Activated T-cell treated with anti-CD3 and anti-CD28 coated beads, Interleukin-2, amount 50 U/mL, for 24 hours (primary cell): ENCODE measurements at regions not wholly inside any gene's neighbourhood (a gene's known extent, or its start where the extent isn't known, plus 50 kb on each side); places are given as distances from the start of the nearest gene placed in this dataset.

ENCODE experiments used
- DNase-seq: peaks from one replicate; pipeline ENCODE4 v3.0.0-alpha.2; 2020
- H3K27ac Mint-ChIP-seq: 2 replicates; pipeline ENCODE4 v1.8.0; 2020; ENCODE audit warnings: mild to moderate bottlenecking, mixed read lengths
- H3K27me3 Mint-ChIP-seq: 2 replicates; pipeline ENCODE4 v1.8.0; 2020; ENCODE audit warnings: mixed read lengths
- H3K36me3 Mint-ChIP-seq: 2 replicates; pipeline ENCODE4 v1.8.0; 2020; ENCODE audit warnings: low read depth, mixed read lengths
- H3K4me1 Mint-ChIP-seq: 2 replicates; pipeline ENCODE4 v1.8.0; 2020; ENCODE audit warnings: low read depth, mixed read lengths
- H3K4me3 Mint-ChIP-seq: 2 replicates; pipeline ENCODE4 v1.8.0; 2020; ENCODE audit warnings: mild to moderate bottlenecking, moderate library complexity, mixed read lengths
- H3K9me3 Mint-ChIP-seq: 2 replicates; pipeline ENCODE4 v1.8.0; 2020; ENCODE audit warnings: mixed read lengths

DNA sequence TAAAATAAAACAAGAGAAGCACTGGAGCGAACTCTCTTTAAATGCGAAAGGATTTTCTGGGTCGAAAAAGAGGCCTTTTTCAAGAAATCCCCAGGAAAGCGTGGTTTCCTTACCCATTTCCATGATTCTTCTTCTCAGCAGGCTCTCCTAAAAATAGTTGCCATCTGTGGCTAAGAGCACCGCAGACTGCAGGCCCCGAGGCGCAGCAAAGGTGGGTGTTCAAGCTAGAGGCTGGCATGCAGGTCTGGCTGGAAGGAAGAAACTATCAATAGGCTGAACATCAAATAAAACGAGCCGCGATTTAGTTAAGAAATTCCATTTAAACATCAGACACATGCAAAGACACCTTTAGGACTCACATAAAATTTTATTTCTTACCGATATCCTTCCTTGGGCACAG, 135.1 kb downstream of the ADAMTS1 start:
- peaks cover 8% of the 10 kb centered on the region for H3K27me3 Mint-ChIP-seq
- no peaks in the 10 kb centered on the region for H3K36me3 Mint-ChIP-seq
- H3K9me3 Mint-ChIP-seq = no peaks in the 10 kb centered on the region
- H3K4me1 Mint-ChIP-seq = peaks cover 2% of the 10 kb centered on the region
- no peak for DNase-seq
- no peak overlapping the region for H3K27ac Mint-ChIP-seq
- H3K4me3 Mint-ChIP-seq = no peak overlapping the region

DNA sequence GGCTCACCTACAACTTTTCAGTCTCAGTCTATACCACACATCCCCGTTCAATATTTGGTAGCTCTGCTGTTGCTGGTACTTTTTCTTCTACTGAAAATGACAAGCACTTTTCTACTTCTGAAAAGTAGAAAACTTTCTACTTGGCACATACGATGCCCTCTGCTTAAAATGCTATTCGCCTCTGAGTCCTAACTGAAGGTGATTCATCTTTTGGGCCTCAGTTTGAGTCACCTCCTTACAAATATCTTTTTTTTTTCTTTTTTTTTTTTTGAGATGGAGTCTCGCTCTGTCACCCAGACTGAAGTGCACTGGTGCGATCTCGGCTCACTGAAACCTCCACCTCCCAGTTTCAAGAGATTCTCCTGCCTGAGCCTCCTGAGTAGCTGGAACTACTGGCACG, 136.0 kb upstream of the CYYR1 start:
- DNase-seq = no peak
- H3K9me3 Mint-ChIP-seq = no peaks in the 10 kb centered on the region
- H3K4me3 Mint-ChIP-seq = no peak overlapping the region
- peaks cover 2% of the 10 kb centered on the region for H3K4me1 Mint-ChIP-seq
- H3K36me3 Mint-ChIP-seq = no peaks in the 10 kb centered on the region
- H3K27me3 Mint-ChIP-seq = peaks cover 5% of the 10 kb centered on the region
- H3K27ac Mint-ChIP-seq = no peak overlapping the region

DNA sequence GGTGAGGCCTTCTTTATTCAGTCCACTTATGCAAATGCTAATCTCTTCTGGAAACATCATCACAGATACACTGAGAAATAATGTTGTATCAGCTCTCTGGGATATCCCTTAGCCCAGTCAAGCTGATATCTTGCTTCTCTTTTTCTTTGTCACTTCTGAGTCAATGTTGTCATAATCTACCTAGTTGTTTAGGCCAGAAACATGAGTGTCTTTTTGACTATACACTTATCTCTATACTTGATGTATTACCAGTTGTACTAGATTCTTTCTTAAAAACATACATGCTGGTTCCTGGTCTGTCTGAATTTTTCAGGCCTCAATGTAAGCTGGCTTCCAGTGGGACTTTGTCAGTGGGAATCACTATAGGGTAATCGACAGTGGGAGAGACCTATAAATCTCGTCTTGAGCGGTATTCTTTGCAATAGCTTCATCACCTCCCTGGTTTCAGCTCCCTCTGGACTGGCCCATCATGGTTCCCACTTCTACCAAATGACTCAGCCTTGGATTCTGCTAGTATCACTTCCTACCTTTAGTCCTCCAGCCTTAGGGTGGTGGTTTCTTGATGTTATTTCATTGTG, 135.2 kb upstream of the CYYR1 start:
- Mint-ChIP-seq H3K27me3 (peaks cover 4% of the 10 kb centered on the region), H3K36me3 (no peaks in the 10 kb centered on the region), H3K27ac (no peak overlapping the region), H3K4me1 (peaks cover 2% of the 10 kb centered on the region), H3K4me3 (no peak overlapping the region), H3K9me3 (no peaks in the 10 kb centered on the region)
- DNase-seq = no peak

DNA sequence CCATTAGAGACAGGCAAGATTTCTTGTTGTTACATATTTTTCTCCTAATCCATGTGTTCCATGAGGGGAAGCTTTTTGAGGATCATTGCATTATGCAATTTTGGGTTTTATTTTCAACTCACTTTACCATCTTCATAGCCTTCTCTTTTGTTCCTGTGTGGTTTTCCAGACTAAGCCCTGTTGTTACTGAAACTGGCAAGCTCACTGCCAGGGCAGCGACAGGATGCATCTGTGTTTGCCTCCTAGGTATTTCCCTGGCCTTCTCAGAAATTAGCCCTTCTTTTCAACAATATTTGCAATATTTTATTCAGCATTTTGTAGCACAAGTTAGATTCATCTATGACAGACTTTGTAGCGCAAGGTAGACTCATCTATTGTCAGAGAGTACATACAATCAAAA, 134.2 kb upstream of the CYYR1 start:
- H3K36me3 Mint-ChIP-seq = no peaks in the 10 kb centered on the region
- no peaks in the 10 kb centered on the region for H3K9me3 Mint-ChIP-seq
- H3K27me3 Mint-ChIP-seq = peaks cover 4% of the 10 kb centered on the region
- DNase-seq = no peak
- H3K4me3 Mint-ChIP-seq = no peak overlapping the region
- H3K27ac Mint-ChIP-seq = no peak overlapping the region
- peaks cover 2% of the 10 kb centered on the region for H3K4me1 Mint-ChIP-seq

DNA sequence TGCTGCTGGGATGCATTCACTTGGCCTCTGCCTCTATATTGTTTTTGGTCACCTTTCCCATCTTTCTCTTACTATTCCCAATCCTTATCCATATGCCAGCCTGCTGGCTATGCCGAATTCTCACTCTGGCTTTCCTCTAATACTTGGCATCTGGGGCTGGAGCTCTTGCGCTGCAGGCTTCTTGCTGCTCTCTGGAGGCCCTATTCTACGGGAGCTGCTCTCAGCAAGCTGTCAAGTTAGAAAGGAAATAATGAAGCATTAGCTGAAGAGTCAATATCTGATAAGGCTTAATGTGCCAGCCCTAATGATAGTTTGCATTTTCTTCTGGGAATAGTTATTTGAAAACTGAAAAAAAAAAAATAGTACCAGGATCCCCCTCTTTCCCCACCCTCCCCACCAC, 125.3 kb upstream of the CYYR1 start:
- peaks cover 14% of the 10 kb centered on the region for H3K27me3 Mint-ChIP-seq
- no peaks in the 10 kb centered on the region for H3K9me3 Mint-ChIP-seq
- H3K4me1 Mint-ChIP-seq = no peaks in the 10 kb centered on the region

DNA sequence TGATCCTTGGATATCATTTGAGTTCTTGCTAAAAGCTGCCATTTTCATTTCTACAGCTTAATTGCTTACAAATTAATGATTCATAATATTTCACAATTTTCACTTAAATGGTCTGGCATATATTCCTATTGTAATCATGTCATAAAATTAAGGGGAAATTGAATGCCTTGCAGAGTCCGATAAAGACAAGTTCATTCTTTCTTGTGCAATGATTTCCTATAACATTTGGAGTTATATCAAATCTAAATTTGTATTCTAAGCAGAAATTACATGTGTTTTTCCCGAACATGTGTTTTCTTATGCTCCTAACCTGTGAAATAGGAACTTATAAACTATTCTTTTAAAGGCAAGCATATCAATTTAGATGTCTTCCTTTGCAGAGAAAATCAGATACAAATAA, 118.3 kb upstream of the CYYR1 start:
- Mint-ChIP-seq H3K4me1 (peaks cover 2% of the 10 kb centered on the region), H3K36me3 (no peaks in the 10 kb centered on the region), H3K4me3 (no peak overlapping the region), H3K9me3 (peaks cover 5% of the 10 kb centered on the region), H3K27me3 (peaks cover 9% of the 10 kb centered on the region), H3K27ac (no peak overlapping the region)
- no peak for DNase-seq

More for the DNA sequence above, 125.3 kb upstream of the CYYR1 start:
- H3K4me3 Mint-ChIP-seq = no peak overlapping the region
- no peaks in the 10 kb centered on the region for H3K36me3 Mint-ChIP-seq
- H3K27ac Mint-ChIP-seq = no peak overlapping the region
- no peak for DNase-seq

DNA sequence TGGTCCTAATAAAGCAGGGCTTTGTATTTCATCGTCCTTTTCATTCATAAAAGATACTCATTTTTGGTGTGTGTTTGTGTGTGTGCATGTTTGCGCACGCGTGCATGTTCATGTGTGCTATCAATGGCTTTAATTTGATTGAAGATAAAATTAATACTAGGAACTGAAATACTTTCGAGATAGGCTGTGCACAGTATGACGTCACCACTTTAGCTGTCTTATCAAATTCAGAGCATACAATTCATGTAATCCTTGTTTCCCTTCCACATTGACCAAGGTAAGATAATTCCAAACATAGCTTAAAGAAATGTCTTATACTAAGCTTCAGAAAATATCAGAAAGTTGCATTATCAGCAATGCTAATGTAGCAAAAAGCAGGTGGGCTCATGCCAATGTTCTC, 113.6 kb upstream of the CYYR1 start:
- no peak for DNase-seq
- H3K27me3 Mint-ChIP-seq = no peaks in the 10 kb centered on the region
- H3K4me3 Mint-ChIP-seq = no peak overlapping the region
- no peaks in the 10 kb centered on the region for H3K36me3 Mint-ChIP-seq
- peaks cover 7% of the 10 kb centered on the region for H3K4me1 Mint-ChIP-seq
- H3K27ac Mint-ChIP-seq = no peak overlapping the region
- peaks cover 5% of the 10 kb centered on the region for H3K9me3 Mint-ChIP-seq

DNA sequence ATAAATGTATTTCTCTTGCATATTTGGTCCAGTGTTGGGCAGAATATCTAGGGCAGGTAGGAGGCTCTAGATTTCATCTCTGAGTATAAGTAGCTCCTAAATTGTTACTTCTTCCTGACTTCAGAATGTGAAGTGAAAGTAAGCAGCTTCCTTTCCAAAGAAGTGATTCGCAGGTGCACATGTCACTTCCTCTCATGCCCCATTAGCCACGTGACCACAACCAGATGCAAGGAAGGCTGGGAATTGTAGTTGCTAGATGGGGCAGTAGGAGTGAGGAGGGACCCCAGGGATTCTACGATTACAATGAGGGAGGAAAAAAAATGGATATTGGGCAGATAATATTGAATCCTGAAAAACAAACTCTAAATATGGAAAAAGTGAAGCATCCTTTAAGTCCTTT, 113.2 kb upstream of the CYYR1 start:
- Mint-ChIP-seq H3K9me3 (peaks cover 5% of the 10 kb centered on the region), H3K4me1 (peaks cover 7% of the 10 kb centered on the region), H3K27ac (no peak overlapping the region), H3K4me3 (no peak overlapping the region), H3K36me3 (no peaks in the 10 kb centered on the region), H3K27me3 (no peaks in the 10 kb centered on the region)
- DNase-seq = no peak

DNA sequence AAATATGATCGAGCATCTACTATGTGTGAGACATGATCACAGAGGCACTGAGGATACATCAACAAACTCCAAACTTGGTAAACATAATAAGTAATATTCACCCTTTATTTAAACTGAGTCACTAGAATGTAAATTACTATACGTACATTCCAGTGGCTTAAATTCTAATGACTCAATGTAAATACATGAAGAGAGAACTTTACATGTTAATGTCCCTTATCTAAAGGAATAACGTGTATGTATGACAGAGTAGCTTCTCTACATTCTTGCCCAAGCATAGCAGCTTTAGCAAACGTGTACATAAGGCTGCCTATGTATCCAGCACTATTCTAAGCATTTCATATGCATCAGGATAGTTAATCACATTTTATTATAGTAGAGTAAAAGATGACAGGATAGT, 111.8 kb upstream of the CYYR1 start:
- Mint-ChIP-seq H3K27ac (no peak overlapping the region), H3K27me3 (no peaks in the 10 kb centered on the region), H3K4me1 (peaks cover 7% of the 10 kb centered on the region), H3K4me3 (no peak overlapping the region), H3K9me3 (no peaks in the 10 kb centered on the region), H3K36me3 (no peaks in the 10 kb centered on the region)
- DNase-seq = no peak

DNA sequence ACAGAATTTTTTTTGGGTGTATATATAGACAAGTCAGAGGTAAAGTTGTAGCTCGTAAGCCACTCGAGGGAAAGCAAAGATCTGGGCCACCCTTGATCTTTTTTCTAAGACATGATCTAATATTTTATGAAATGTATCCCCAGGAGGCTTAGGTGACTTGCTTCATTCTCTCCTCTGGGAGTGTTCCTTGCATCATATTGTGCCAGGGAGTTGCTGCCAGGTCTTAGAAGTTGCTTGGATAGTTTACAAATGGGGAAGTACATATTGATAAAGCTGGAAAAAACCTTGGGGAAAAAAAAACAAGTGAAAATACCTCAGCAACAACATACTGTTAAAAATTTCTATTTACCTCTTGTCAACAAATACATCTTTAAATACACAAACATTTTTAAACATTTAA, 110.9 kb upstream of the CYYR1 start:
- no peak overlapping the region for H3K4me3 Mint-ChIP-seq
- H3K27me3 Mint-ChIP-seq = no peaks in the 10 kb centered on the region
- no peak for DNase-seq
- no peaks in the 10 kb centered on the region for H3K9me3 Mint-ChIP-seq
- H3K27ac Mint-ChIP-seq = no peak overlapping the region
- H3K4me1 Mint-ChIP-seq = peaks cover 7% of the 10 kb centered on the region
- no peaks in the 10 kb centered on the region for H3K36me3 Mint-ChIP-seq

DNA sequence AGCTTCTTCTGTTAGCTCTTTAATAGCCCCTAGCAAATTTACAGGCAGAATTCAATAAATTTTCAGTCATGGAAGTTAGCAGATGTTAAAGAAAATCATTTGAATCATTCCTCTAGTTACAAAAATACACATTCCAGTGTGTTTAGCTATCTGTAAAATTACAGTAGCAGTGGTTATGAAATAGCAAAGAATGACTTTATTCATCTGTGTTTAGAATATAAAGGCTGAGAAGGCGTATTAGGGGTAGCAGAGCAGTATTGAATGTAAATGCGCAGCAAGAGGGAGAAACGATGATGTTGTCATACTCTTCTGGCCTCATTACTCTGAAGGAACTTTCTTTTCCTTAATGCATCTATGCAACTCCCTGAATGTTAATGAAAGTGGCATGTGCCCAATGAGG, 106.2 kb upstream of the CYYR1 start:
- Mint-ChIP-seq H3K27me3 (peaks cover 4% of the 10 kb centered on the region), H3K36me3 (no peaks in the 10 kb centered on the region), H3K4me3 (no peak overlapping the region), H3K4me1 (no peaks in the 10 kb centered on the region), H3K9me3 (no peaks in the 10 kb centered on the region), H3K27ac (no peak overlapping the region)
- no peak for DNase-seq

DNA sequence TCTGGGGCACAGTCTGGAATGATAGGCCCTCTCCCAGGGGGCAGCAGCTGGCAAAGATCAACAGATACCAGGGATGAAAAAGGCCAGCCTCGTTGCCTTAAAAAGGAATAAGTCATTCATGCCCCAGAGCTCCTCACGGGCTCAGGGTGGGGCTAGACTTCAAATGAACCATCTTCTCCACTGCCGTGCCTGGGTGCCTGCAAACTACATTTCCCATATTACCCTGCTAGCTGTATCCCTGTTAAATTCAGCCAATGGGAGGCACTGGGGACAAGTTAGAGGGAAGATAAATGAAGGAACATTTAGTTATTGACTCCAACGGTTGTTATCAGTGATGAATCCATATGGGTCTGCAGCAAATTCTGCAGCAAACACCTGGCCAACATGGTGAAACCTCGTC, 101.2 kb upstream of the CYYR1 start:
- H3K36me3 Mint-ChIP-seq = no peaks in the 10 kb centered on the region
- H3K27ac Mint-ChIP-seq = no peak overlapping the region
- H3K4me3 Mint-ChIP-seq = no peak overlapping the region
- H3K4me1 Mint-ChIP-seq = no peaks in the 10 kb centered on the region
- no peak for DNase-seq
- H3K9me3 Mint-ChIP-seq = no peaks in the 10 kb centered on the region
- H3K27me3 Mint-ChIP-seq = peaks cover 17% of the 10 kb centered on the region

DNA sequence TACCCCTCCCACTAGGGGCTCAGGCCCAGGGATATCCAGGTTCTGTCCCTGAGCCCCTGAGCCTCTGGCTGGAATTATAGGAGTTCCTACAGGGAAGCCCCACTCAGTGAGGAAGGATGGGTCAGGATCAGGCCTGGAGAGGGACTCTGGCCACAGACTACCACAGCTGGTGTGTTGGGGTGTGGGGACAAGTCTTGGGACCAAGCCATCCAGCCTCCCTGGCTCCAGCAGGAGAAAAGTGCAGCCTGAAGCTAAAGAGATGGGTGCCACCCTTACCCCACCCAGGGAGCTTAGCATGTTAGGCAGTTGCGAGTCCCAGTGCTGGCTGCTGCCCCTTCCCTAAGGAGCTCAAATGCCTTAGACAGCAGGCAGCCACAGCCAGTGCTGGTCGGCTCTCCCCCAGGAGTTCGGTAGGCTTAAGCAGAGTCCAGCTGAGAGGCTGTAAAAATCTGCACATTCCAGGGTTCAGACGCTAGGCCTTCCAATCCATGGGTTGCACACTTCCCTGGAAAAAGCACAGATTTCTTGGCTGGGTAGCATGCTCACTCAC, 96.2 kb upstream of the CYYR1 start:
- Mint-ChIP-seq H3K9me3 (no peaks in the 10 kb centered on the region), H3K4me1 (no peaks in the 10 kb centered on the region), H3K27me3 (peaks cover 14% of the 10 kb centered on the region), H3K4me3 (no peak overlapping the region), H3K27ac (no peak overlapping the region), H3K36me3 (no peaks in the 10 kb centered on the region)
- no peak for DNase-seq

DNA sequence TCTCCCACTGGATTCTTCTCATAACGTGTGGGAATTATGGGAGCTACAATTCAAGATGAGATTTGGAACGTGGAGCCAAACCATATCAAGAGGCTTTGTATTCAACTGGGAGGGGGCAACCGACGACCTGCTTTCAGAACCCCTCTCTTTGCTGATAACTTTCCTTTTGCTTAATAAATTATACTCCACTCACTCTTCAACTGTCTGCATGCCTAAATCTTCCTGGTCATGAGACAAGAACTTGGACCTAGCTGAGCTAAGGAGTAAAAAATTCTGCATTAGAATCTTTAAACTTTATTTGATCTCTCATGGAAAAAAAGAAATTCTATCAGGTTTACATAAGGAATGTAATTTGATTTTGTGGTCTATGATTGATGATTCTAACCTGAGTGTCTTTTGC, 86.7 kb upstream of the CYYR1 start:
- Mint-ChIP-seq H3K27ac (no peak overlapping the region), H3K4me1 (no peaks in the 10 kb centered on the region), H3K36me3 (no peaks in the 10 kb centered on the region), H3K27me3 (no peaks in the 10 kb centered on the region), H3K4me3 (no peak overlapping the region), H3K9me3 (no peaks in the 10 kb centered on the region)
- no peak for DNase-seq

DNA sequence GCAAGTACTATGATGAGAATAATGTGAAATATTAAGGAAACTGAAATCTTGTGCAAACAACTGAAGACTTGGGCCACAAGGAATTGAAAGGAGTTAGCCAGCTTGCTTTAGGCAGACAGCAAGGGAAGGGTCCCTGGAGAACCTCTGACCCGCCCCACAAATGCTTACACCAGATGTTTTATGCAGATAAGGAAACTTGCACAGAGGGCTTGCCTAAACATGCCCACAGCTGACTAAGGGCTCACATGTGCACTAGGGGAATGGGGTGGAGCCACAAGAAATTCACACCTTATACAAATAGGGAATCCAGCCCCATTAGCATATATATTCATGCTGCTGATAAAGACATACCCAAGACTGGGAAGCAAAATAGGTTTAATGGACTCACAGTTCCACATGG, 86.1 kb upstream of the CYYR1 start:
- no peaks in the 10 kb centered on the region for H3K4me1 Mint-ChIP-seq
- no peaks in the 10 kb centered on the region for H3K36me3 Mint-ChIP-seq
- no peak for DNase-seq
- no peaks in the 10 kb centered on the region for H3K9me3 Mint-ChIP-seq
- H3K27me3 Mint-ChIP-seq = no peaks in the 10 kb centered on the region
- no peak overlapping the region for H3K4me3 Mint-ChIP-seq
- H3K27ac Mint-ChIP-seq = no peak overlapping the region

DNA sequence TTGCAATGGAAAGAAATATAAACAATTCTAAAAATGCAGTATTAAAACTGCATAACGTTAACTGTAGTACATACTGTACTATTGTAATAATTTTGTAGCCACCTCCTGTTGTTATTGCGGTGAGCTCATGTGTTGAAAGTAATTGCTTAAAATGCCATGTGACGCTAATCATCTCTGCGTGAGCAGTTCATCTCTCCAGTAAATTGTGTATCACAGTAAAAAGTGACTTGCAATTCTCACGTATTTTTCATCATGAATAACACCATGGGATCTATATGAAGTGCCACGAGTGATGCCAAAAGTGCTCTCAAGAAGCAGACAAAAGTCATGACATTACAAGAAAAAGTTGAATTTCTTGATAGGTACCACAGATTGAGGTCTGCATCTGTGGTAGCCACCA, 82.4 kb upstream of the CYYR1 start:
- no peak for DNase-seq
- H3K36me3 Mint-ChIP-seq = no peaks in the 10 kb centered on the region
- no peak overlapping the region for H3K27ac Mint-ChIP-seq
- H3K4me1 Mint-ChIP-seq = no peaks in the 10 kb centered on the region
- no peaks in the 10 kb centered on the region for H3K9me3 Mint-ChIP-seq
- H3K4me3 Mint-ChIP-seq = no peak overlapping the region
- H3K27me3 Mint-ChIP-seq = no peaks in the 10 kb centered on the region
